Heart left ventricle (tissue), 13 donors: ENCODE measurements at regions not wholly inside any gene's neighbourhood (a gene's known extent, or its start where the extent isn't known, plus 50 kb on each side); places are given as distances from the start of the nearest gene placed in this dataset.

Experiments used
- POLR2A ChIP-seq, 2 donors: fragments of 450-650 bp; IDR thresholded peaks; one replicate each; pipeline ENCODE4 v1.6.1; 2017; ENCODE audit warnings: antibody characterized with exemption in 2 of 2, mild to moderate bottlenecking in 2 of 2, moderate library complexity in 2 of 2
- TF ChIP-seq, protein P1 (sequence below), 12 donors: fragments of 200-600 bp; sonication (generic) in 4 of 12; IDR thresholded peaks; one replicate each; pipeline versions ENCODE4 v1.5.0 to v1.8.0; 2018 to 2022; ENCODE audit warnings: antibody characterized with exemption in 12 of 12, mild to moderate bottlenecking in 5 of 12
- donor health status: ischemic (EF 13 %, LVEDD 7.1; RV severe dilation, severe dysfunction).
- donor health status: DM: no; HTN: yes; CAD: no.
- donor health status: DM: no; HTN: no; CAD: no.
- donor health status: ischemic (EF 25% LVEDD 6.9; RV normal size, moderate dysfunction).
- donor health status: ischemic (EF 25% LVEDD 5.7; RV mildly dilated, moderate dysfunction).
- donor health status: ischemic (EF 35%, LVEDD 5.7; RV mildly dilated, moderate dysfunction).
- donor health status: nonischemic (EF 11% LVEDD 7.7; RV severe dilation, severe dysfunction).
- donor health status: DM: yes; HTN: yes; CAD: no.
- donor health status: PGD.
- donor health status: ischemic (EF 29% LVEDD 5.4; RV normal size, mild dysfunction).
- donor health status: nonischemic (EF 23%, LVEDD 6.1; RV moderate dilation, normal function).

DNA sequence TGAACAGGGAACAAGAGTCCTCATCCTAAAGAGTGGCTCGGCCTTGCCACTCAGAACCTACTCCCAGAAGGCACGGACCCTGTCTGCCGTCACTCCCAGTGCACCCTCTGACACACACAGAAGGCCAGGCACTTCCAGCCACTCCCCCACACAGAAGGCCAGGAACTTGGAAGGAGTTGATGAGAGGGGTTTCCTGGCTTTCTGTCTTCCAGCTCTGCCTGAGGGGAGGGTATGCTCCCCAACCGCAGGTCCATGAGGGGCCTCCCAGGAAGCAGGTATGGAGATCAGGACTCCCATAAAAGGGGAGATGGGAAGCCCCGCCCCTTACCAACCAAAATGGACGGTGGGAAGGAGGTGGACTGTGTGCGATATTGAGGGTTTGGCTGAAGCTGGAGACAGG lies 247.6 kb upstream of the IRX4 start:
- no peak for TF ChIP-seq POLR2A (IDR thresholded peaks at IDR 0.05)
- TF ChIP-seq, protein P1, sequence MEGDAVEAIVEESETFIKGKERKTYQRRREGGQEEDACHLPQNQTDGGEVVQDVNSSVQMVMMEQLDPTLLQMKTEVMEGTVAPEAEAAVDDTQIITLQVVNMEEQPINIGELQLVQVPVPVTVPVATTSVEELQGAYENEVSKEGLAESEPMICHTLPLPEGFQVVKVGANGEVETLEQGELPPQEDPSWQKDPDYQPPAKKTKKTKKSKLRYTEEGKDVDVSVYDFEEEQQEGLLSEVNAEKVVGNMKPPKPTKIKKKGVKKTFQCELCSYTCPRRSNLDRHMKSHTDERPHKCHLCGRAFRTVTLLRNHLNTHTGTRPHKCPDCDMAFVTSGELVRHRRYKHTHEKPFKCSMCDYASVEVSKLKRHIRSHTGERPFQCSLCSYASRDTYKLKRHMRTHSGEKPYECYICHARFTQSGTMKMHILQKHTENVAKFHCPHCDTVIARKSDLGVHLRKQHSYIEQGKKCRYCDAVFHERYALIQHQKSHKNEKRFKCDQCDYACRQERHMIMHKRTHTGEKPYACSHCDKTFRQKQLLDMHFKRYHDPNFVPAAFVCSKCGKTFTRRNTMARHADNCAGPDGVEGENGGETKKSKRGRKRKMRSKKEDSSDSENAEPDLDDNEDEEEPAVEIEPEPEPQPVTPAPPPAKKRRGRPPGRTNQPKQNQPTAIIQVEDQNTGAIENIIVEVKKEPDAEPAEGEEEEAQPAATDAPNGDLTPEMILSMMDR (IDR thresholded peaks at IDR 0.05): no peak
